HG02678 (cell line): ENCODE measurements at regions not wholly inside any gene's neighbourhood (a gene's known extent, or its start where the extent isn't known, plus 50 kb on each side); places are given as distances from the start of the nearest gene placed in this dataset.
"Not testable (repeated sequence)": the region's sequence is repeated elsewhere in the genome, so short reads cannot be mapped to it uniquely, and the experiment has no call there.

ENCODE experiments used
- ATAC-seq: cut with Tn5 transposase; IDR thresholded peaks from one replicate; pipeline ENCODE4 v1.9.1; 2021; ENCODE audit warnings: mild to moderate bottlenecking, moderate library complexity; ENCODE audit not compliant: unreplicated experiment

- no peak for ATAC-seq
Observed at GRCh38 chr20:36082315-36082915, 72.1 kb upstream of the EPB41L1 start.

DNA sequence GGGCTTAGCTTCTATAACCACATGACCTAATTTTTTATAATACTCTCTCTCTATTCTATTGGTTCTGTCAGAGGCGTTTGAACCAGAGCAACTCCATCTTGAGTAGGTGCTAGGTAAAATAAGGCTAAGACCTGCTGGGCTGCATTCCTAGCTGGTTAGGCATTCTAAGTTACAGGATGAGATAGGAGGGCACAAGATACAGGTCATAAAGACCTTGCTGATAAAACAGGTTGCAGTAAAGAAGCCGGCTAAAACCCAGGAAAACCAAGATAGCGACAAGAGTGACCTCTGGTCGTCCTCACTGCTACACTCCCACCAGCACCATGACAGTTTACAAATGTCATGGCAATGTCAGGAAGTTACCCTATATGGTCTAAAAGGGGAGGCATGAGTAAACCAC is 71.3 kb upstream of the EPB41L1 start:
- not testable (repeated sequence) for ATAC-seq

DNA sequence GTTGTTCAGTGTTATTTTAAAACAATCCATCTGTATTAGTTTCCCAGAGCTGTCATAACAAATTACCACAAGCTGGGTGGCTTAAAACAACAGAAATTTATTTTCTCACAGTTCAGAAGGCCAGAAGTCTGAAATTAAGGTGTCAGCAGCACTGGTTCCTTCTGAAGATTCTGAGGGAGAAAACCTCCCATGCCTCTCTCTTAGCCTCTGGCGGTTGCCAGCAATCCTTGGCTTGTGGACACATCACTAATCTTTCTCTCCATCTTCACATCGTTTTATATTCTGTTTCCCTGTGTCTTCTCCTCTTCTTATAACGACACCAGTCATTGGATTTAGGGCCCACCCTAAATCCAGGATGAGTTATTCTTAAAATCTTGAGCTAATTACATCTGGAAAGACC is 70.2 kb upstream of the EPB41L1 start:
- ATAC-seq: no peak

GRCh38 chr20:36084897-36085613 is 69.5 kb upstream of the EPB41L1 start:
- ATAC-seq: no peak

- no peak for ATAC-seq
Observed at GRCh38 chr20:36085686-36086267, 68.8 kb upstream of the EPB41L1 start.

DNA sequence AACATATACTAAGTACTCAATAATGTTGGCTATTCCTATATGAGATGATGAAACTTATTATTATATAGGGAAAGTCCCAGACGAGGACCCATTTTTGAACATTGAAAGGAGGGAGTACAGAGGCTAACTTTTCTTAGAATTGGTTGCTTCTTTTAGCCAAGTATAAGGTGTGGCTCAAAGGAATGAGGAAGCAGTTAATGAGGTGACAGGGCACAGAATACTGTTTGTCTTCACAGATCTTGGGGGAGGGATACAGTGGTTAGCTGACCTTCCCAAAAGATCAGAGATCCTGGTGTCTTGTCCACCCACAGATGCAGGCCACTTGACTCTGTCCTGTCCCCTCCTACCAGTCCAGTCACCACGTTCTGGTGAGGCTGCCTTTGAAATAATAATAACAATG is 67.8 kb upstream of the EPB41L1 start:
- ATAC-seq: no peak

- no peak for ATAC-seq
Observed at GRCh38 chr20:36090223-36090622, 64.3 kb upstream of the EPB41L1 start.

DNA sequence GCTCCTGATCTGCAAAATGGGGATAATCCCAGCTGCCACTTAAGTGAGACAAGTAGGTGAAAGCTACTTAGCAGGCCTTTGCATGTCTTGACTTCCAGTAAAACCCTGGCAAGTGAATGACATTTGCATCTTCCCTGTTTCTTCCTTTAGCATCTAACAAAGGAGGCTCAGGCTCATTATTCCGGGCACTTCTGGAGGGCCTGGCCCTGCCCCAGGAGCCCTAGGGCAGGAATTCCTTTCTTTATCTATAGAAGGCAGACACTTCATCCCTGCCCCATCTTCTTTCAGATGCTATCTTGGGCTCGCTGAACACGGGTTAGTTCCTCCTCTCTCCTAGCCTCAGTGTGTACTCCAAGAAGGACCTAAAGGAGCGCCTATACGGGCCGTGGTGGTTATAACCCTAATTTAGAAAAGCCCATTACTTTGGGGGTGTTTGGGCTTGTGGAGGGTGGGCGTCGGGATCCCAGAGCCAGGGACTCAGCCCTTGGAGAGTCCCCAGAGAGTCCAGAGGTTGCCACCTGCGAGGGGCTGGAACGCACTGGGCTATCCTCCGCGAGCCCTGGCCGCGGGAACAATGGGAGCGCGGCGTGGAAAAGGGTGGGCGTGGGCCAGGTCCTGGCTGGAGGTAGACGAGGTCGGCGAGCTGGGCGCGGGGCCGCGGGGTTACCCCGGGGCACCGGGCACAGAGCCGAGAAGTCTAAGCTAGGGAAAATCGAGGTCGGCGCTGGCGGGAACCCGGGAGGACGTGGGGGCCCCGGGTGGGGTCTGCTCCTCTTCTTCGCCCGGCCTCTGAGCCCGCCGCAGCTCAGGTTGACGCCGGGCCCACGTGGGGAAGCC is 62.8 kb upstream of the EPB41L1 start:
- no peak for ATAC-seq

DNA sequence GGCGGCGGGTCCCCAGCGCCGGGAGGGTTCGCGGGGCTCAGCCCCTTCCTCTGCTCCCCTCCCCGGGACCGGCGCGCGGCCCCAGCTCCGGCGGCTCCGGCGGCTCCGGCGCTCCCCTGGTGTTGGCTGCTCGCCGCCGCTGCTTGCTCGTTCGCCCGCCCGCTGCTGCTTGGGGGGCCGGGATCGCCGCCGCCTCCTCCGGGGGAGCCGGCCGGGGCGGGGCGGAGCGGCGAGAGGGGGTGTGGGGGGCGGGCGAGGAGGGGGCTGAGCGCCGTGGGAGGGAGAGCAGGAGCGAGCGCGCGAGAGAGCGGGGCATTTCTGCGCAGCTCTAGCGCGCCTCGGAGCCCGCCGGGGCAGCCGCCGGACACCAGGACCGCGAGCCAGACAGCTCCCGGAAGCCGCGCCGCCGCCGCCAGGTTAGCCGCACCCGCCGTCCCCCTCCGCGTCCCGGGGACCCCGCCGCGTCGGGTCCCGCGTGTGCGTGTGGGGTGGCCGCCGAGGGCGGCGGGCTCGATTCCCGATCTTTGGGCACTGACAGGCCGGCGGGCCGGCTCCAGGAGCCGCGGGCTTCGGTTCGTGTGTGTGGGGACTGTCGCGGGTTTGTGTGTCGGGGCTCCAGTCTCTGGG is 62.0 kb upstream of the EPB41L1 start:
- ATAC-seq: no peak

GRCh38 chr20:36093025-36093803 is 61.3 kb upstream of the EPB41L1 start:
- no peak for ATAC-seq

GRCh38 chr20:36093804-36094145 is 60.8 kb upstream of the EPB41L1 start:
- no peak for ATAC-seq

- no peak for ATAC-seq
Observed at GRCh38 chr20:36094497-36094896, 60.0 kb upstream of the EPB41L1 start.

- no peak for ATAC-seq
Observed at GRCh38 chr20:36096435-36096834, 58.1 kb upstream of the EPB41L1 start.

DNA sequence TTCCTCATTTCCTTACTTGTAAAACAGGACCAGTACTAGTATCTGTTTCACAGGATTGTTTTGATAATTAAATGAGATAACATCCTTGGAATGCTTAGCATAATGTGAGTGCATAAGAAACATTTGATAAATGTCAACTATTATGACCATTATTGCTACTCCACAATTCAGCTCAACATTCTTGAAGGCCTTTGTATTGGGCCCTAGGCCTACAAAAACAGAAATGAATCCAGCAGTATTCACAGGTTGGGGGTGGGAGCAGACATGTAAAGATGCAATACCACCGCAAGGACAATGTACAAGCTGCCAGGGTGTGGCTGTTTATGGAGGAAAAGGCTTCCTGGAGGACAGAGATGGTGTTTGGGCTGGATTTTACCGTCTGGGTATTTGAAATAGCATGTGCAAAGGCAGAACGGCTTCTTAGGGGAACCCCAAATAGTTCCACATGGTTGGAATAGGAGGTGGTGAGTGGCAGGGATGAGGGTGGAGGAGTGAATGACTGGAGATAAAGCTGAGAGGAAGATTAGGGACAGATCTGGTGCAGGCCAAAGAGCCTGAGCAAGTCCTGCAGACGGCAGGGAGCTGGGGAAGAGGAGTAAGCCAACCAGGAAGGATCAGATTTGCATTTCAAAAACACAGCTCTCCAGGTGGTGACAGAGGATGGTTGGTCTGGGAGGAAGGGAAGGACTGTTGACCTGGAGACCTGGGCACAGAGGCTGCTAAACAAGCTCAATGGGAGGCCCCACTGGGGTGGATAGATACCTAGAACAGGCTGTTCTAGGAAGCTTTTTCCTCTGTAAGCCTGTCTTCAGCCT is 57.0 kb upstream of the EPB41L1 start:
- no peak for ATAC-seq

GRCh38 chr20:36098364-36098763 is 56.2 kb upstream of the EPB41L1 start:
- ATAC-seq: peak; percentile 74

DNA sequence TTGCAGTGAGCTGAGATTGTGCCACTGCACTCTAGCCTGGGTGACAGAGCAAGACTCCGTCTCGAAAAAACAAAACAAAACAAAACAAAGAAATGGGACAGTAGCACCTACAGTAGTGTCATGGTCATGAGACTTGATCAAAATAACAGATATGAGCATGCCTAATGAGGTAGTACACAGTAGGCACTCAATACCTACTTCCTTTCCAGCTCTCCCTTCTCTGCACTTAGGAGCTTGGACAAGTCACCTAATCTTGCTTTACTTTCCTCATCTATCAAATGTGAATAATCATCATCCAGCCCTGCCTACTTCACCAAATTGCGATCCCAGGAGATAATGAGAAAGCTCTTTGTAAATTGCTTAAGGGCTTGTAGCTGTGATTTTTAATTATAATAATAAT is 55.4 kb upstream of the EPB41L1 start:
- no peak for ATAC-seq

DNA sequence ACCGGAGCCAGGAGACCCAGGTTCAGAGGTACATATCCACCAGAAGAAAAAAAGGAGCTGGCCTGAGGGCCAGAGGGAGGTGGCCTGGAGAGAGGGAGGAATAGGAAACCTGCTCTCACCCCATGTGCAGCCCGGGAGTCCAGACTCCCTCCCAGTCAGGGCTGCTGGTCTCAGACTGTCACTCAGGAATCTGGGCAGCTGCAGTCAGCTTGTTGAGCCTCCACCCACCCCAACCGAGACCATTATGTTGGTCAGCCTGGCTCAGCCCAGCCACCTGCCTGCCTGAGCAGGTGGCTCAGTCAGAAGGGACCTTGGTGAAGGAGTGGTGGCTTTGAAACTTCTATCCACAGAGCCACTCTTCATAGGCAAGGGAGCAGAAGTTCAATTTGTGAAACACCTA is 53.3 kb upstream of the EPB41L1 start:
- ATAC-seq: no peak

GRCh38 chr20:36102306-36102705 is 52.2 kb upstream of the EPB41L1 start:
- no peak for ATAC-seq

GRCh38 chr20:36102809-36103596 is 51.5 kb upstream of the EPB41L1 start:
- ATAC-seq: no peak
